K562 (cell line): ENCODE measurements at regions not wholly inside any gene's neighbourhood (a gene's known extent, or its start where the extent isn't known, plus 50 kb on each side); places are given as distances from the start of the nearest gene placed in this dataset.

Experiments
- ATAC-seq: fragments of 200-7000 bp; cut with Tn5 transposase; 3 replicates; pipeline ENCODE4 v1.9.1; 2020; ENCODE audit warnings: moderate library complexity
- BruUV-seq: library from RNA; stranded (reverse); fragments of 400-500 nt; replicated peaks from 2 replicates; lab custom pipeline; 2021; lab: Mats Ljungman, UMichigan
- CTCF ChIA-PET: fragments of 300-600 bp; formaldehyde crosslinking; extraction: SDS; loops from one replicate; lab custom pipeline; 2021; ENCODE audit warnings: low intra/inter-chr PET ratio; lab: Yijun Ruan, JAX
- POLR2A ChIA-PET: fragments of 300-600, 350-650 bp; sonication (Branson Sonifier 250); formaldehyde crosslinking; extraction: SDS; loops from one replicate; lab custom pipeline; 2021; ENCODE audit warnings: antibody characterized with exemption, inconsistent platforms; lab: Yijun Ruan, JAX
- DNase-seq, 4 experiments: peaks; one replicate each; pipeline versions ENCODE4 v3.0.0 to v3.0.0-alpha.2; 2011 to 2018; ENCODE audit warnings: low spot score in 3 of 4, mixed read lengths in 3 of 4; ENCODE audit errors: extremely low read depth in 1 of 4
- FAIRE-seq: peaks from 2 replicates; lab custom pipeline; 2011; peaks lifted over from hg19 to GRCh38; lab: Jason Lieb, UNC
- H2AFZ ChIP-seq: 2 replicates; pipeline ENCODE4 v1.6.0; 2011; ENCODE audit warnings: low read depth, low read length, control low read depth, inconsistent platforms
- H3K27ac ChIP-seq: fragments of 200-600 bp; 3 replicates; pipeline ENCODE4 v1.8.0; 2011; ENCODE audit warnings: low read depth, mild to moderate bottlenecking, control low read depth, inconsistent platforms, low read length, moderate library complexity, mixed read lengths; ENCODE audit errors: extremely low read depth
- H3K27me3 ChIP-seq, 2 experiments: fragments of 300-600 bp in 1 of 2; 2 replicates in 1 of 2; 3 replicates in 1 of 2; pipeline versions ENCODE4 v1.6.0 to v1.8.0; 2011; ENCODE audit warnings: inconsistent platforms in 2 of 2, low read length in 2 of 2, mild to moderate bottlenecking in 1 of 2, mixed read lengths in 1 of 2, moderate library complexity in 1 of 2; ENCODE audit not compliant: control insufficient read depth in 2 of 2, insufficient read depth in 2 of 2
- H3K36me3 ChIP-seq: fragments of 300-600 bp; 3 replicates; pipeline ENCODE4 v1.8.0; 2011; ENCODE audit warnings: mild to moderate bottlenecking, low read length, inconsistent platforms; ENCODE audit not compliant: control insufficient read depth, insufficient read depth
- H3K4me1 ChIP-seq, 2 experiments: fragments of 200-600 bp in 1 of 2; replicated peaks in 1 of 2; 2 replicates in 1 of 2; 3 replicates in 1 of 2; pipeline versions ENCODE4 v1.5.1 to v1.8.0; 2011; ENCODE audit warnings: inconsistent platforms in 2 of 2, low read length in 2 of 2, mild to moderate bottlenecking in 1 of 2, mixed read lengths in 1 of 2, moderate library complexity in 1 of 2; ENCODE audit not compliant: control insufficient read depth in 2 of 2, insufficient read depth in 2 of 2
- H3K4me2 ChIP-seq: 2 replicates; pipeline ENCODE4 v1.6.1; 2011; ENCODE audit warnings: low read length, control low read depth, inconsistent platforms, mixed read lengths; ENCODE audit not compliant: insufficient read depth
- H3K4me3 ChIP-seq: fragments of 200-600 bp; sonication (generic), shearing (Covaris generic); 2 replicates; pipeline ENCODE4 v1.5.1; 2016; ENCODE audit warnings: control low read depth, inconsistent platforms
- H3K79me2 ChIP-seq: fragments of 200-600 bp; 3 replicates; pipeline ENCODE4 v1.8.0; 2011; ENCODE audit warnings: low read length, inconsistent platforms; ENCODE audit not compliant: control insufficient read depth, insufficient read depth
- H3K9ac ChIP-seq, 2 experiments: 2 replicates each; pipeline versions ENCODE4 v1.6.0 to v1.6.1; 2011; ENCODE audit warnings: low read depth in 2 of 2, low read length in 2 of 2, control low read depth in 1 of 2, inconsistent platforms in 1 of 2, mild to moderate bottlenecking in 1 of 2, mixed read lengths in 1 of 2; ENCODE audit not compliant: insufficient read depth in 1 of 2
- H3K9me1 ChIP-seq: one replicate; pipeline ENCODE4 v1.6.0; 2011; ENCODE audit warnings: inconsistent platforms, mild to moderate bottlenecking, low read length, moderate library complexity; ENCODE audit not compliant: control insufficient read depth, insufficient read depth
- H3K9me3 ChIP-seq: replicated peaks from 2 replicates; pipeline ENCODE4 v1.5.1; 2011; ENCODE audit warnings: low read depth, low read length, inconsistent platforms; ENCODE audit not compliant: control insufficient read depth, insufficient read depth
- H4K20me1 ChIP-seq: replicated peaks from 2 replicates; pipeline ENCODE4 v1.6.1; 2011; ENCODE audit warnings: low read length, inconsistent platforms, mixed read lengths; ENCODE audit not compliant: control insufficient read depth, insufficient read depth
- CEBPB ChIP-seq: fragments of 450-650 bp; IDR thresholded peaks from 2 replicates; pipeline ENCODE4 v1.6.1; 2016; ENCODE audit warnings: missing genetic modification characterization, missing compliant biosample characterization
- CREB1 ChIP-seq, 2 experiments: sonication (generic) in 1 of 2; formaldehyde crosslinking in 1 of 2; IDR thresholded peaks; 2 replicates each; pipeline versions ENCODE4 v1.6.1 to v1.8.0; 2012 to 2022; ENCODE audit warnings: inconsistent platforms in 1 of 2, mild to moderate bottlenecking in 1 of 2, missing genetic modification reagents in 1 of 2, moderate library complexity in 1 of 2
- FOXM1 ChIP-seq, 2 experiments: fragments of 450-650 bp in 1 of 2; sonication (generic) in 1 of 2; formaldehyde crosslinking in 1 of 2; IDR thresholded peaks; 2 replicates each; pipeline versions ENCODE4 v1.6.1 to v1.9.0; 2017 to 2022; ENCODE audit warnings: low read depth in 2 of 2, mild to moderate bottlenecking in 2 of 2, missing genetic modification reagents in 1 of 2, moderate library complexity in 1 of 2
- HDGF ChIP-seq: fragments of 450-650 bp; IDR thresholded peaks from 2 replicates; pipeline ENCODE4 v1.6.1; 2016
- PHF20 ChIP-seq: fragments of 450-650 bp; IDR thresholded peaks from 2 replicates; pipeline ENCODE4 v1.6.1; 2018; ENCODE audit not compliant: partially characterized antibody
- POLR2B ChIP-seq: fragments of 450-650 bp; IDR thresholded peaks from 2 replicates; pipeline ENCODE4 v1.6.1; 2018; ENCODE audit warnings: low read depth; ENCODE audit not compliant: partially characterized antibody
- RERE ChIP-seq: sonication (generic); formaldehyde crosslinking; IDR thresholded peaks from 2 replicates; pipeline ENCODE4 v1.8.0; 2023; ENCODE audit warnings: missing genetic modification reagents, mild to moderate bottlenecking, borderline replicate concordance
- RNF219 ChIP-seq: fragments of 250-450 bp; sonication (Bioruptor Pico); IDR thresholded peaks from 2 replicates; pipeline ENCODE4 v1.5.0; 2022; ENCODE audit warnings: mild to moderate bottlenecking
- SIN3A ChIP-seq, 2 experiments: fragments of 150-350 bp in 1 of 2; IDR thresholded peaks; 2 replicates each; pipeline ENCODE4 v1.6.1; 2011 to 2016; ENCODE audit warnings: borderline replicate concordance in 2 of 2, low read depth in 2 of 2, low read length in 2 of 2, mild to moderate bottlenecking in 2 of 2, moderate library complexity in 2 of 2; ENCODE audit not compliant: control insufficient read depth in 1 of 2
- TAF7 ChIP-seq: fragments of 450-650 bp; IDR thresholded peaks from 2 replicates; pipeline ENCODE4 v1.6.1; 2016; ENCODE audit warnings: missing genetic modification characterization, missing compliant biosample characterization
- ZNF121 ChIP-seq: sonication (generic); formaldehyde crosslinking; conservative IDR thresholded peaks from 2 replicates; pipeline ENCODE4 v1.8.0; 2022; ENCODE audit warnings: missing genetic modification reagents
- ZNF444 ChIP-seq: fragments of 250-450 bp; sonication (Bioruptor Pico); IDR thresholded peaks from 2 replicates; pipeline ENCODE4 v1.4.0; 2020; ENCODE audit warnings: mild to moderate bottlenecking, moderate library complexity
- ZNF586 ChIP-seq: fragments of 450-650 bp; formaldehyde crosslinking; conservative IDR thresholded peaks from 2 replicates; pipeline ENCODE4 v1.4.0; 2020; ENCODE audit warnings: mild to moderate bottlenecking, moderate library complexity
- WGBS: fragments of 100-300 bp; shearing (Covaris generic); methylation state at CpG from one replicate; pipeline ENCODE4 v1.1.6; 2016; ENCODE audit warnings: low coverage, mixed read lengths; ENCODE audit not compliant: insufficient coverage; ENCODE audit errors: missing lambda C conversion rate; 5-methylcytosine and 5-hydroxymethylcytosine counted together
- in situ Hi-C: fragments of 300-500 bp; cut with MboI; formaldehyde crosslinking; loops from 4 replicates; pipeline ENCODE4 v1.15.0; 2018; ENCODE audit warnings: inconsistent platforms, mixed read lengths
- intact Hi-C: fragments of 100-400 bp; cut with micrococcal nuclease; formaldehyde crosslinking; loops from 2 replicates; pipeline ENCODE4 v1.14.2; 2022

GRCh38 chr7:81473236-81473635 is 296.6 kb downstream of the HGF start:
- POLR2A ChIA-PET: no interaction called here
- Histone ChIP-seq H3K9ac (no peak overlapping the region), H3K36me3 (no peaks in the 10 kb centered on the region), H3K79me2 (no peaks in the 10 kb centered on the region), H3K4me2 (no peak overlapping the region), H3K27me3 (no peaks in the 10 kb centered on the region), H3K4me1 (no peaks in the 10 kb centered on the region), H3K9me3 (no peaks in the 10 kb centered on the region), H3K4me3 (no peak overlapping the region), H2AFZ (no peak overlapping the region), H4K20me1 (no peaks in the 10 kb centered on the region), H3K27ac (no peak overlapping the region), H3K9me1 (no peaks in the 10 kb centered on the region)
- DNase-seq: no peak
- CTCF ChIA-PET: no interaction called here
- no peak for ATAC-seq
- in situ Hi-C loops: loop anchor here (10.0 to 25.0 kb wide), 2 partner anchors 561 to 778 kb away; partner anchors contain the start of gene SEMA3C
- FAIRE-seq: no peak
- BruUV-seq: no TSS peak
- intact Hi-C loops: no loop called here
- TF ChIP-seq ZNF121 (CRISPR knock-in tag) (no peak), CEBPB (tag) (no peak), PHF20 (no peak), SIN3A (IDR thresholded peaks at IDR 0.05; ENCODE audit: borderline replicate concordance in 2 of 2, control insufficient read depth in 1 of 2, low read depth in 2 of 2, low read length in 2 of 2) (no peak), RNF219 (no peak), RERE (CRISPR knock-in tag) (no peak), FOXM1 (IDR thresholded peaks at IDR 0.05; ENCODE audit: low read depth) (no peak), FOXM1 (CRISPR knock-in tag; IDR thresholded peaks at IDR 0.05; ENCODE audit: low read depth) (no peak), HDGF (no peak), ZNF444 (CRISPR knock-in tag) (no peak), ZNF586 (CRISPR knock-in tag) (no peak), CREB1 (IDR thresholded peaks at IDR 0.05) (no peak), CREB1 (CRISPR knock-in tag; IDR thresholded peaks at IDR 0.05) (no peak), POLR2B (no peak), TAF7 (no peak)
- 1% methylated on average over 5 of the region's 6 CpGs for WGBS
